Left ventricle myocardium inferior (tissue), 1 donor: ENCODE measurements at regions not wholly inside any gene's neighbourhood (a gene's known extent, or its start where the extent isn't known, plus 50 kb on each side); places are given as distances from the start of the nearest gene placed in this dataset.

Experiments
- DNase-seq: peaks from one replicate; pipeline ENCODE4 v3.0.0-alpha.2; 2020
- H3K27ac ChIP-seq: fragments of 200-600 bp; replicated peaks from 2 replicates; pipeline ENCODE4 v1.8.0; 2021
- H3K27me3 ChIP-seq: fragments of 200-600 bp; 2 replicates; pipeline ENCODE4 v1.8.0; 2021; ENCODE audit warnings: low read depth
- H3K36me3 ChIP-seq: fragments of 200-600 bp; 2 replicates; pipeline ENCODE4 v1.8.0; 2021
- H3K4me1 ChIP-seq: fragments of 200-600 bp; 2 replicates; pipeline ENCODE4 v1.8.0; 2021
- H3K4me3 ChIP-seq: fragments of 200-600 bp; 2 replicates; pipeline ENCODE4 v1.8.0; 2021; ENCODE audit warnings: mild to moderate bottlenecking, moderate library complexity
- H3K9me3 ChIP-seq: fragments of 200-600 bp; replicated peaks from 2 replicates; pipeline ENCODE4 v1.8.0; 2021
- CTCF ChIP-seq: fragments of 200-600 bp; IDR thresholded peaks from 2 replicates; pipeline ENCODE4 v1.8.0; 2021; ENCODE audit warnings: antibody characterized with exemption, mild to moderate bottlenecking, borderline replicate concordance
- intact Hi-C: fragments of 100-400 bp; cut with micrococcal nuclease; formaldehyde crosslinking; loops from one replicate; pipeline ENCODE4 v1.11.0; 2022
- donor health status: DM: no; HTN: yes; CAD: no; lungs with severe emphysema.

DNA sequence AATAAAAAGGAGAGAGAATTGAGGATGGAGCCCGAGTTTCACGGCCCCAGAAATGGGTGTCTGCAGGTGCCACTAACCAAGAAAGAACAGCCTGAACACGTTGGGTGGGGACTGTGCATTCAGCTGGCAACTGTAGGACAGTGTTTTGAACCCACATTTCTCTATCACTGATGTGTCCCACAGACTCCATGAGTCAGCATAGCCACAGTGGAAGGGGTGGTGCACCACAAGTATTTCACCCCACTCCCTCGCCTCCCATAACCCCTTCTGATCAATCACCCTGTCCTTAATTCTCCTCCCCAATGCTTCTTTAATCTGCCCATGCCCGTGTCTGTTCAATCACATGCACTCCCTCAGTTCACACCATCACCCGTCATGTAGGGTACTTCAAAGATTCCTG lies 291.5 kb downstream of the ZNF516 start:
- H3K27ac ChIP-seq, result no peak overlapping the region
- peaks cover 5% of the 10 kb centered on the region for H3K9me3 ChIP-seq
- H3K4me3 ChIP-seq, result no peak overlapping the region
- intact Hi-C loops, result no loop called here
- H3K27me3 ChIP-seq, result peaks cover 24% of the 10 kb centered on the region
- H3K36me3 ChIP-seq, result no peaks in the 10 kb centered on the region
- DNase-seq, result no peak
- peaks cover 4% of the 10 kb centered on the region for H3K4me1 ChIP-seq
- no peak for TF ChIP-seq CTCF

- TF ChIP-seq CTCF, result no peak
- H3K36me3 ChIP-seq, result no peaks in the 10 kb centered on the region
- intact Hi-C loops, result no loop called here
Observed at GRCh38 chr18:76202322-76202721, 292.7 kb downstream of the ZNF516 start.

DNA sequence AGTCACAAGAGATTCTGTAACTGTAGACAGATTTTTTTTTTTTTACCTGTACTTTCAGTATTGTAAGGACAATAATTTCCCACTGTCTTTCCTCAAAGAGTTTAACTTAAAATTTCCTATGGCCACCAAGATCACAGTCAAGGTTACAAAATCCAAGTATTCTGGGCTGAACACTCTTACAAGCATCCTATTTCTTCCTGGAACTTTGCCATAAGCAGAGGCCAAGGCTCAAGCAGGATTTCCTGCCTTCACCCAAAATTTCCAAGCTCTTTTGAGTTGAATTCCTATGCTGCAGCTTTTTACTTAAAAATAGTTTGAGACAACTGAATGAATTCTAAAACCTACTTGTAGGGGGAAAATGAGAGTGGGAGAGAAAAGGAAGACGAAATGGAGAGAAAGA lies 299.4 kb downstream of the ZNF516 start:
- no peaks in the 10 kb centered on the region for H3K27me3 ChIP-seq
- no peaks in the 10 kb centered on the region for H3K4me1 ChIP-seq
- DNase-seq, result no peak
- intact Hi-C loops, result no loop called here
- H3K36me3 ChIP-seq, result no peaks in the 10 kb centered on the region
- H3K27ac ChIP-seq, result no peak overlapping the region
- TF ChIP-seq CTCF, result no peak
- H3K9me3 ChIP-seq, result peaks cover 33% of the 10 kb centered on the region
- no peak overlapping the region for H3K4me3 ChIP-seq

More at GRCh38 chr18:76202322-76202721, 292.7 kb downstream of the ZNF516 start:
- Histone ChIP-seq H3K4me1 (no peaks in the 10 kb centered on the region), H3K27me3 (peaks cover 16% of the 10 kb centered on the region), H3K9me3 (peaks cover 5% of the 10 kb centered on the region), H3K4me3 (no peak overlapping the region), H3K27ac (no peak overlapping the region)
- no peak for DNase-seq

DNA sequence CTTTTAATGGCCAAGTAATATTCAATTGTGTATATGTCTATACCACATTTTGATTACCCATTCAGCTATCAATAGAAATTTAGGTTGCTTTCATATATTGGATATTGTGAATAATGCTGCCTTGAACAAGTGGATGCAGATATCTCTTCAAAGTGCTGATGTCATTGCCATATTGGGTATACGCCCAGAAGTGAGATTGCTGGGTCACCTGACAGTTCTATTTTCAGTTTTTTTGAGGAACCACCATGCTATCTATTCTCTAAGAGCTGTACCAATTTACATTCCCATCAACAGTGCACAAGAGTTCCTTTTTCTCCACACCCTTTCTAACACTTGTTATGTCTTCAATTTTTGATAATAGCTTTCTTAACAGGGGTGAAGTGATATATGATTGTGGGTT lies 306.9 kb downstream of the ZNF516 start:
- H3K4me3 ChIP-seq, result no peak overlapping the region
- no peaks in the 10 kb centered on the region for H3K27me3 ChIP-seq
- intact Hi-C loops, result no loop called here
- H3K9me3 ChIP-seq, result peaks cover 31% of the 10 kb centered on the region
- no peak for TF ChIP-seq CTCF
- no peak overlapping the region for H3K27ac ChIP-seq
- DNase-seq, result no peak
- H3K36me3 ChIP-seq, result no peaks in the 10 kb centered on the region
- no peaks in the 10 kb centered on the region for H3K4me1 ChIP-seq

DNA sequence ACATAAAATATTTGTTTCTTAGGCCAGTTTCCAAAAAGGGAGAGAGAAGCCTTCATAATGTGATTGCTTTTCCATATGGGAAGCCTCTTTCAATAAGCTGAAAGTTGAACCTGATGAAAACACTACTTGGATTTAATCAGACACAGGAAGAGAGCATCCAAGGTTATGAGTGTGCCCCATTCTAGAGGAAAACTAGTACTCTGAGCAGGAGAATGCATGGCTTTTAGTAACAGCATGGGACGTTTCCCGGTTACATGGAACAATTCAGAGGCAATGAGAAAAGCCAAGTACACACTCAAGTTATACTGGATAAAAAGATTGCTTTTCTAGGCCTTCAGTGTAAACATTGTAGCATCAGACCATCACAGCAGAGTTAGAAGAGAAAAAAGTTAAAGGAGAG lies 315.8 kb downstream of the ZNF516 start:
- no peaks in the 10 kb centered on the region for H3K9me3 ChIP-seq
- no peak for TF ChIP-seq CTCF
- no peak for DNase-seq
- intact Hi-C loops, result no loop called here
- no peak overlapping the region for H3K27ac ChIP-seq
- no peaks in the 10 kb centered on the region for H3K27me3 ChIP-seq
- H3K4me3 ChIP-seq, result no peak overlapping the region
- H3K36me3 ChIP-seq, result no peaks in the 10 kb centered on the region
- no peaks in the 10 kb centered on the region for H3K4me1 ChIP-seq

DNA sequence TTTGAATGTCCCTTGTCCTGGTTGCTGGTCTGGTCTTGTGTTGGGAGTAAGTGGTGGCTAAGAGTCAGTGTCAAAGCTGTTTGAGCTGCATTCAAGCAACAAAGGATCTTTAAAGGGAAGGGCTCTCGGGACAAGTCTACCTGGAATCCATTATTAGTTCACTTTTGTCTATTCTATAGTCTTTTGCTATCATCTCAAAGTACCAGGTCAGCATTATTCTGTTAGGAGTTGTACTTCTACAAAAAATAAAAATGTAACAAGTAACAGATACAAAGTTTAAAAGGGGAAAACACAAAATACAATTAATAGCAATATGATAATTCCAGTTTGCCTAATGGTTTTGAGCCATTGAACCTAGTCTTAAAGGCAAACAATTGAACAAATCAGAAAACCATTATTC lies 317.9 kb downstream of the ZNF516 start:
- Histone ChIP-seq H3K4me1 (no peaks in the 10 kb centered on the region), H3K9me3 (no peaks in the 10 kb centered on the region), H3K27ac (no peak overlapping the region), H3K36me3 (no peaks in the 10 kb centered on the region), H3K4me3 (no peak overlapping the region), H3K27me3 (no peaks in the 10 kb centered on the region)
- no peak for DNase-seq
- intact Hi-C loops, result no loop called here
- no peak for TF ChIP-seq CTCF
